Caki2 (cell line): ENCODE measurements at regions not wholly inside any gene's neighbourhood (a gene's known extent, or its start where the extent isn't known, plus 50 kb on each side); places are given as distances from the start of the nearest gene placed in this dataset.

ENCODE experiments used
- DNase-seq: peaks from one replicate; pipeline ENCODE4 v3.0.0-alpha.2; 2015; ENCODE audit warnings: low read depth
- in situ Hi-C: cut with HindIII; loops from 2 replicates; pipeline ENCODE4 v1.10.0; 2016; ENCODE audit warnings: low sequenced_read_pairs, low pct_unique_long_range_greater_than_20kb, mixed read lengths

- in situ Hi-C loops: no loop called here
These were observed 65.9 kb upstream of the RGPD4 start for GRCh38 chr2:107760620-107761364.

GRCh38 chr2:107772353-107772752, 54.3 kb upstream of the RGPD4 start:
- no peak for DNase-seq
- in situ Hi-C loops: no loop called here

More at GRCh38 chr2:107760620-107761364, 65.9 kb upstream of the RGPD4 start:
- no peak for DNase-seq

DNA sequence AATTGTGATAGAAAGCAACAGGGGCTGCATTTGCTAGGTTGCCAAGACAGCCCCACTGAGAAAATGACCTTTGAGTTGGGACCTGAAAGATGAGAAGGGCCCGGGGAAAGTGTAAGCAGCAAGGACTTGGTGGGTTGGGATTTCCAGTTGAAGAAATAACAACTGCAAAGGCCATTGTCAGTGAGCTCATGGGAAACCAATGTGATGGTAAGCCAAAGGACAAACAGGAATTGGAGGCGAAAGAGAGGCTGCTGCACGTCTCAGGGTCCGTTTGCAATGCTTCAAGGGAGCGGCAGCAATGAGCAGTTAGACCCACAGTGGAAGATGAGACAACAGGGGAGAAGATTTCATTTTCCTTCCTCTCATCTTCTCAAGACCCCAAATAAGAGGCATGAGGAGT, 51.5 kb upstream of the RGPD4 start:
- DNase-seq: no peak
- in situ Hi-C loops: no loop called here

GRCh38 chr2:107775791-107776190, 50.9 kb upstream of the RGPD4 start:
- no peak for DNase-seq
- in situ Hi-C loops: no loop called here

DNA sequence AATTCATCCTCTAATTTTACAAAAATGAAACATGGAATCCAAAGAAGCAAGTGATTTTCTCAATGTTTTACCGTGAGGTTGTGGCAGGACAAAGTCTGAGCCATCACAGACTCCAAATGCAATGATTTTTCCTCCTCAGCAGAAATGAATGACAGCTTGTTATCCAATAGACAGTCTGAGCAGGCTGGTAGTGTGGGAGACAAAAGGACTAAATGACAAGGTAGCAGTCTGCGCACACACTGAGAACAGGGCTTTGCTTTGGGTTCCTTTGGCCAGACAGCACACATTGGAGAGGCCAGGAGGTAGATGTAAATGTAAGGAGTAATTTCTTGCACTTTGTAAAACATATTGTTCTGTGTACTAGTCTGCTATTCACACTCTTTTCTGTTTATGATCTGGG, 50.3 kb upstream of the RGPD4 start:
- in situ Hi-C loops: no loop called here

More for the DNA sequence above, 50.3 kb upstream of the RGPD4 start:
- no peak for DNase-seq
